Thyroid gland (tissue), 4 donors: ENCODE measurements at regions not wholly inside any gene's neighbourhood (a gene's known extent, or its start where the extent isn't known, plus 50 kb on each side); places are given as distances from the start of the nearest gene placed in this dataset.

ENCODE experiments used
- DNase-seq, 2 donors: peaks; one replicate each; pipeline ENCODE4 v3.0.0-alpha.2; 2019
- H3K27ac ChIP-seq, 3 donors: fragments of 200-600 bp; sonication (generic); 1 replicate in 2 of 3; 2 replicates in 1 of 3; pipeline ENCODE4 v1.5.1; 2016 to 2019; ENCODE audit warnings: mild to moderate bottlenecking in 1 of 3, moderate library complexity in 1 of 3
- H3K27me3 ChIP-seq: fragments of 200-600 bp; sonication (generic); one replicate; pipeline ENCODE4 v1.5.1; 2019
- H3K36me3 ChIP-seq, 2 donors: fragments of 200-600 bp; sonication (generic); one replicate each; pipeline ENCODE4 v1.5.1; 2016 to 2019
- H3K4me1 ChIP-seq, 2 donors: fragments of 200-600 bp; sonication (generic); one replicate each; pipeline ENCODE4 v1.5.1; 2017 to 2019
- H3K4me3 ChIP-seq, 3 donors: fragments of 200-600 bp; sonication (generic); replicated peaks in 1 of 3; 1 replicate in 2 of 3; 2 replicates in 1 of 3; pipeline ENCODE4 v1.5.1; 2016; ENCODE audit warnings: mild to moderate bottlenecking in 1 of 3
- H3K9me3 ChIP-seq: fragments of 200-600 bp; sonication (generic); one replicate; pipeline ENCODE4 v1.5.1; 2017
- CTCF ChIP-seq, 6 experiments: fragments of 200-600 bp in 3 of 6; fragments of 450-650 bp in 3 of 6; sonication (generic) in 3 of 6; IDR thresholded peaks; one replicate each; pipeline ENCODE4 v1.5.1; 2016 to 2019; ENCODE audit warnings: antibody characterized with exemption in 6 of 6, mild to moderate bottlenecking in 2 of 6, inconsistent platforms in 1 of 6, moderate library complexity in 1 of 6
- POLR2A ChIP-seq, 2 donors: fragments of 450-650 bp; IDR thresholded peaks; one replicate each; pipeline ENCODE4 v1.6.1; 2017; ENCODE audit warnings: antibody characterized with exemption in 2 of 2, mild to moderate bottlenecking in 2 of 2, moderate library complexity in 1 of 2
- WGBS, 2 donors: methylation state at CpG; one replicate each; pipeline ENCODE4 v1.1.5; 2017; 5-methylcytosine and 5-hydroxymethylcytosine counted together
- intact Hi-C: fragments of 100-400 bp; cut with DNase I; formaldehyde crosslinking; loops from one replicate; pipeline ENCODE4 v1.15.1; 2023

- Histone ChIP-seq H3K36me3 (no peaks in the 10 kb centered on the region), H3K9me3 (no peaks in the 10 kb centered on the region), H3K27ac (no peak overlapping the region), H3K4me1 (no peaks in the 10 kb centered on the region), H3K27me3 (no peaks in the 10 kb centered on the region), H3K4me3 (no peak overlapping the region)
- intact Hi-C loops: no loop called here
- WGBS, 2 donors: 93 to 95% methylated on average over 3 of the region's 3 CpGs
- no peak for TF ChIP-seq POLR2A (IDR thresholded peaks at IDR 0.05)
- no peak for TF ChIP-seq CTCF (IDR thresholded peaks at IDR 0.05)
- no peak for DNase-seq
Observed at GRCh38 chr3:162547321-162547720, 1050.7 kb downstream of the OTOL1 start.

- intact Hi-C loops: no loop called here
- 64 to 67% methylated on average over 3 of the region's 3 CpGs for WGBS, 2 donors
- no peaks in the 10 kb centered on the region for H3K36me3 ChIP-seq
- H3K9me3 ChIP-seq: no peaks in the 10 kb centered on the region
- no peaks in the 10 kb centered on the region for H3K27me3 ChIP-seq
- H3K27ac ChIP-seq: no peak overlapping the region
- H3K4me1 ChIP-seq: no peaks in the 10 kb centered on the region
- TF ChIP-seq CTCF (IDR thresholded peaks at IDR 0.05): no peak
- TF ChIP-seq POLR2A (IDR thresholded peaks at IDR 0.05): no peak
- no peak for DNase-seq
- no peak overlapping the region for H3K4me3 ChIP-seq
Observed at GRCh38 chr3:162555761-162556160, 1059.2 kb downstream of the OTOL1 start.

- intact Hi-C loops: no loop called here
- H3K27ac ChIP-seq: no peak overlapping the region
- H3K4me3 ChIP-seq: no peak overlapping the region
- no peaks in the 10 kb centered on the region for H3K9me3 ChIP-seq
- whole genome bisulfite sequencing, 2 donors: 83 to 87% methylated on average over 3 of the region's 3 CpGs
- no peaks in the 10 kb centered on the region for H3K4me1 ChIP-seq
- H3K27me3 ChIP-seq: no peaks in the 10 kb centered on the region
- H3K36me3 ChIP-seq: no peaks in the 10 kb centered on the region
- TF ChIP-seq CTCF (IDR thresholded peaks at IDR 0.05): no peak
- TF ChIP-seq POLR2A (IDR thresholded peaks at IDR 0.05): no peak
- DNase-seq: no peak
Observed at GRCh38 chr3:162558016-162558415, 1061.4 kb downstream of the OTOL1 start.

- Histone ChIP-seq H3K4me1 (no peaks in the 10 kb centered on the region), H3K4me3 (no peak overlapping the region), H3K27me3 (no peaks in the 10 kb centered on the region), H3K36me3 (no peaks in the 10 kb centered on the region), H3K9me3 (no peaks in the 10 kb centered on the region), H3K27ac (no peak overlapping the region)
- intact Hi-C loops: no loop called here
- no peak for DNase-seq
- no peak for TF ChIP-seq CTCF (IDR thresholded peaks at IDR 0.05)
- no peak for TF ChIP-seq POLR2A (IDR thresholded peaks at IDR 0.05)
- whole genome bisulfite sequencing, 2 donors: 76 to 82% methylated on average over 2 of the region's 2 CpGs
Observed at GRCh38 chr3:162568706-162569105, 1072.1 kb downstream of the OTOL1 start.

- intact Hi-C loops: no loop called here
- Histone ChIP-seq H3K9me3 (no peaks in the 10 kb centered on the region), H3K4me1 (no peaks in the 10 kb centered on the region), H3K27me3 (no peaks in the 10 kb centered on the region), H3K4me3 (no peak overlapping the region), H3K27ac (no peak overlapping the region), H3K36me3 (no peaks in the 10 kb centered on the region)
- DNase-seq: no peak
- 20 to 22% methylated on average over 3 of the region's 3 CpGs for WGBS, 2 donors
- TF ChIP-seq POLR2A (IDR thresholded peaks at IDR 0.05) (no peak), CTCF (IDR thresholded peaks at IDR 0.05) (no peak)
Observed at GRCh38 chr3:162569314-162569713, 1072.7 kb downstream of the OTOL1 start.
